ENCODE measurements at regions not wholly inside any gene's neighbourhood (a gene's known extent, or its start where the extent isn't known, plus 50 kb on each side); places are given as distances from the start of the nearest gene placed in this dataset.

DNA sequence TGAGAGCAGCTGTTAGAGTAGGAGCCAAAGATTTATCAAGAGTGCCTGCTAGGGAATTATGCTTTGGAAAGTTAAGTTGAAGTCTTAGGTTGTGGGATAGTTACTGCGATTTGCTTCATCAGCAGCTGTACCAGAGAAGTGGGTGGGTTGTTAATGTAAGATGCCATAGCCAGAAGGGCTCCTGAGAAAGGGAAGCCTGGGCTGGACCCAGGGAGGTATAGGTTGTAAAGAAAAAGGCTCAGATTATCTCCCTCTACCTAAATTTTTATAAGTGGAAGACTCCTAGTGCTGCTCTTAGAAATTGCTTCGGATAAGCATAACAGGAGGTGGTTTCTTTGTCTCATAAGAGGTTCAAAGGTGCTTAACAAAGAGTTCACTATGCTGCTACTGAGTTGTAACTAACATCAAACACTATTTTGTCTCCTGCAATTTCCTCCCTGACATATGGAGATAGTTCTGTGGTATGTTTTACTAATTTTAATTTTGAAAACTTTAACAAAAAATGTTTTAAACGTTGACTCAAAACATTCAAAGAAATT, 356.9 kb downstream of the DTHD1 start:
- intact Hi-C loops (cut with DNase I) = no loop called here
- no peak overlapping the region for H3K27ac ChIP-seq
- no peaks in the 10 kb centered on the region for H3K27me3 ChIP-seq (ENCODE audit: low read depth)
- no peaks in the 10 kb centered on the region for H3K36me3 ChIP-seq
- TF ChIP-seq, protein P1, sequence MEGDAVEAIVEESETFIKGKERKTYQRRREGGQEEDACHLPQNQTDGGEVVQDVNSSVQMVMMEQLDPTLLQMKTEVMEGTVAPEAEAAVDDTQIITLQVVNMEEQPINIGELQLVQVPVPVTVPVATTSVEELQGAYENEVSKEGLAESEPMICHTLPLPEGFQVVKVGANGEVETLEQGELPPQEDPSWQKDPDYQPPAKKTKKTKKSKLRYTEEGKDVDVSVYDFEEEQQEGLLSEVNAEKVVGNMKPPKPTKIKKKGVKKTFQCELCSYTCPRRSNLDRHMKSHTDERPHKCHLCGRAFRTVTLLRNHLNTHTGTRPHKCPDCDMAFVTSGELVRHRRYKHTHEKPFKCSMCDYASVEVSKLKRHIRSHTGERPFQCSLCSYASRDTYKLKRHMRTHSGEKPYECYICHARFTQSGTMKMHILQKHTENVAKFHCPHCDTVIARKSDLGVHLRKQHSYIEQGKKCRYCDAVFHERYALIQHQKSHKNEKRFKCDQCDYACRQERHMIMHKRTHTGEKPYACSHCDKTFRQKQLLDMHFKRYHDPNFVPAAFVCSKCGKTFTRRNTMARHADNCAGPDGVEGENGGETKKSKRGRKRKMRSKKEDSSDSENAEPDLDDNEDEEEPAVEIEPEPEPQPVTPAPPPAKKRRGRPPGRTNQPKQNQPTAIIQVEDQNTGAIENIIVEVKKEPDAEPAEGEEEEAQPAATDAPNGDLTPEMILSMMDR (IDR thresholded peaks at IDR 0.05) = no peak
- no peaks in the 10 kb centered on the region for H3K4me1 ChIP-seq
- DNase-seq (no peak), ATAC-seq (no peak)
- H3K9me3 ChIP-seq = no peaks in the 10 kb centered on the region
- H3K4me3 ChIP-seq = no peak overlapping the region

DNA sequence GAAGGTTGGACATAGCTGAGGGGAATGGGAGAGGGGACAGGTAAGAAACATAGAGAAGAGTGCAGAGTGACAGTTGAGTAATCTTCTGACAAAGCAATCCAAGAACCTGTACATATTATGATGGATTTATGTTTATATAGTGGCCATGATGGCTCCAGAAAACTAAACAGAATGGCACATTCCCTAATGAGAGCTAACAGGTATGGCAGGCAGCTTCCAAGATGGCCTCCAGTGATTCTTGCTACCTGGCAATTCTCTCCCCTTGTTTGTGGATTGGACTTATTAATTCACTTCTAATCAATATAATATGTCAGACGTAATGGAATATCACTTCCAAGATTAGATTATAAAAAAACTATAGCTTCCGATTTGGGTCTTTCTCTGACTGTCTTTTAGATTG, 359.5 kb downstream of the DTHD1 start:
- no peak overlapping the region for H3K4me3 ChIP-seq
- ATAC-seq (no peak), DNase-seq (no peak)
- no peaks in the 10 kb centered on the region for H3K4me1 ChIP-seq
- H3K27ac ChIP-seq = no peak overlapping the region
- H3K9me3 ChIP-seq = no peaks in the 10 kb centered on the region
- H3K27me3 ChIP-seq (ENCODE audit: low read depth) = no peaks in the 10 kb centered on the region
- intact Hi-C loops (cut with DNase I) = no loop called here
- H3K36me3 ChIP-seq = no peaks in the 10 kb centered on the region
- TF ChIP-seq, protein P1 (IDR thresholded peaks at IDR 0.05) = no peak

DNA sequence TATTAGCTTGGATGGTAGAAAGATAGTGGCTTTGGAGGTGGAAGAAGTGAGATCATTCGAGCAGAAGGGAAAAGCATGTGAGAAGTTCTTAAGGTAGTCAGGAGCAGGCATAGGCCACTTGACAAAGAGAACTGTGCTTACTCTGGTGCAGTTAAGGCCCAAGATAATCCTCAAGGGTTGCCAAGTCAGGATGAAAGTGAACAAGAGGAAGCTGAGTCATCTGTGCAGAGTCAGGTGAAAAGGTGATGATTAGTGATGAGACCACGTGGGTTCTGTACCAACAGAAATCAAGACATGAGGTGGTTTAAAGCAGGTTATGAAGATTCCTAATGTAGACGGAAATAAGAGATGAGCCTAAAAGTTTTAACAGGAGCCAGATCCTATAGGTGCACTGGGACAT, 369.8 kb downstream of the DTHD1 start:
- Histone ChIP-seq H3K36me3 (no peaks in the 10 kb centered on the region), H3K4me1 (no peaks in the 10 kb centered on the region), H3K27ac (no peak overlapping the region), H3K9me3 (no peaks in the 10 kb centered on the region), H3K27me3 (ENCODE audit: low read depth) (no peaks in the 10 kb centered on the region), H3K4me3 (no peak overlapping the region)
- ATAC-seq = no peak
- intact Hi-C loops (cut with DNase I) = no loop called here
- no peak for DNase-seq
- TF ChIP-seq, protein P1 (IDR thresholded peaks at IDR 0.05) = no peak

DNA sequence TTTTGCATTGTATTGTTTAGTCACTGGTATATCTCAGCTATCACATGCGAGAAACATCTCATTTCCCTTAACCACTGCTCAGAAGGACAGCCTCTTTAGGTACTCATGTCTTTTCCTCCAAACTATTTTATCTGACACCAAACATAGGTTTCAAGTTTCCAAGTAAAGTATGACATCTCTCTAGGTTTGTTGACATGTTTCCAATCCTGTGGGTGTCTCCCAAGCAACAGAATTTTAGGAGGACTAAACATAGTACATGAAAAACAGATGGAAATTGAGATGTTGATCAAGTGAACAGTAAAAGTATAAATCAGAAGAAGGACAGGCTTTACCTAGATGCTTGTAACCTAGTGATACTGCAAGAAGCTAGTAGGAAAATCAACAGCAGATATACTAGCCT, 371.4 kb downstream of the DTHD1 start:
- TF ChIP-seq, protein P1 (IDR thresholded peaks at IDR 0.05) = no peak
- H3K27me3 ChIP-seq (ENCODE audit: low read depth) = no peaks in the 10 kb centered on the region
- no peak for ATAC-seq
- H3K4me3 ChIP-seq = no peak overlapping the region
- no peaks in the 10 kb centered on the region for H3K9me3 ChIP-seq
- DNase-seq = no peak
- no peaks in the 10 kb centered on the region for H3K36me3 ChIP-seq
- H3K4me1 ChIP-seq = no peaks in the 10 kb centered on the region
- intact Hi-C loops (cut with DNase I) = no loop called here
- H3K27ac ChIP-seq = no peak overlapping the region

DNA sequence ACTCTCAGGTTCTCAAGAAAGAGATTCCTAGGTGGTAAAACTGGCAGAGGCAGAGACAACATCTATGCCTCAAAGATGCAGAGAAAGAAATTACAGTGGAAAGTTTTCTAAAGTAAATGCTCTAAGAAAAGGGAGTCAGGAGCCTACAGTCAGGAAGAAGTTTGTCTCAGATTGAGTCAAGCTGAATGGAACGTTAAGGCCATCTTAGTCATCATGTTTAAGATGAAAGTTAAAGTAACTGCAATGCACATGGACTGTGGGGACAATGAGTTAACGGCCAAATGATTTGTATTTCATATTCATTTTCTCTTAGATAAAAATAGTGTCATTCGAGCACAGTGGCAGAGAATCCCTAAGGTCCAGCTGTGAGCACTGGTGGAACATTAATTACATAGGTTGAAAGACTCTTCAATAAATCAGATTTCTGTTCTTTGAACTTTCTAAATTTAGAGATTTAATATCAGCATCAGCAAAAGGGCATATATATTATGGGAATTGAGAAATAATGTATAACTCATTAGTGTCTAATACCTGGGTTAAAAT, 384.6 kb downstream of the DTHD1 start:
- H3K27me3 ChIP-seq (ENCODE audit: low read depth) = no peaks in the 10 kb centered on the region
- intact Hi-C loops (cut with DNase I) = no loop called here
- no peaks in the 10 kb centered on the region for H3K9me3 ChIP-seq
- DNase-seq = no peak
- ATAC-seq = no peak
- no peaks in the 10 kb centered on the region for H3K36me3 ChIP-seq
- no peak overlapping the region for H3K4me3 ChIP-seq
- TF ChIP-seq, protein P1 (IDR thresholded peaks at IDR 0.05) = no peak
- no peak overlapping the region for H3K27ac ChIP-seq
- no peaks in the 10 kb centered on the region for H3K4me1 ChIP-seq

Measured in lower lobe of right lung (tissue), 2 donors.